Muscle layer of duodenum (tissue), 2 donors: ENCODE measurements at regions not wholly inside any gene's neighbourhood (a gene's known extent, or its start where the extent isn't known, plus 50 kb on each side); places are given as distances from the start of the nearest gene placed in this dataset.

Source experiments
- H3K27ac ChIP-seq: one replicate; pipeline ENCODE4 v1.7.0; 2013; ENCODE audit warnings: mild to moderate bottlenecking, low read length
- H3K27me3 ChIP-seq: one replicate; pipeline ENCODE4 v1.7.0; 2013; ENCODE audit warnings: low read depth, mild to moderate bottlenecking, control low read depth, low read length
- H3K36me3 ChIP-seq, 2 donors: one replicate each; pipeline ENCODE4 v1.7.0; 2013; ENCODE audit warnings: low read length in 2 of 2, control low read depth in 1 of 2, mild to moderate bottlenecking in 1 of 2; ENCODE audit not compliant: insufficient read depth in 2 of 2, control insufficient read depth in 1 of 2
- H3K4me1 ChIP-seq, 2 donors: one replicate each; pipeline ENCODE4 v1.7.0; 2013; ENCODE audit warnings: low read length in 2 of 2, mild to moderate bottlenecking in 2 of 2, control low read depth in 1 of 2, moderate library complexity in 1 of 2; ENCODE audit not compliant: insufficient read depth in 2 of 2, control insufficient read depth in 1 of 2
- H3K4me3 ChIP-seq, 2 donors: one replicate each; pipeline ENCODE4 v1.7.0; 2013; ENCODE audit warnings: low read length in 2 of 2, low read depth in 1 of 2, mild to moderate bottlenecking in 1 of 2
- H3K9me3 ChIP-seq, 2 donors: one replicate each; pipeline ENCODE4 v1.7.0; 2013; ENCODE audit warnings: low read length in 2 of 2, control low read depth in 1 of 2, mild to moderate bottlenecking in 1 of 2; ENCODE audit not compliant: control insufficient read depth in 1 of 2
- donor health status: healthy.

GRCh38 chr10:131660427-131660826 lies 240.4 kb upstream of the PPP2R2D start:
- Histone ChIP-seq H3K27me3 (no peaks in the 10 kb centered on the region), H3K4me3 (no peak overlapping the region), H3K4me1 (no peaks in the 10 kb centered on the region), H3K9me3 (peaks cover 0 to 6% of the 10 kb centered on the region in 2 donors), H3K27ac (no peak overlapping the region), H3K36me3 (no peaks in the 10 kb centered on the region)

GRCh38 chr10:131662851-131663250 lies 238.0 kb upstream of the PPP2R2D start:
- Histone ChIP-seq H3K4me3 (no peak overlapping the region), H3K9me3 (peaks cover 0 to 6% of the 10 kb centered on the region in 2 donors), H3K27ac (no peak overlapping the region), H3K27me3 (no peaks in the 10 kb centered on the region), H3K4me1 (no peaks in the 10 kb centered on the region), H3K36me3 (no peaks in the 10 kb centered on the region)

- H3K4me1 ChIP-seq, result no peaks in the 10 kb centered on the region
- H3K36me3 ChIP-seq, result no peaks in the 10 kb centered on the region
- no peaks in the 10 kb centered on the region for H3K27me3 ChIP-seq
- peaks cover 0 to 6% of the 10 kb centered on the region in 2 donors for H3K9me3 ChIP-seq
- H3K27ac ChIP-seq, result no peak overlapping the region
- no peak overlapping the region for H3K4me3 ChIP-seq
Observed at GRCh38 chr10:131663351-131663750, 237.5 kb upstream of the PPP2R2D start.

GRCh38 chr10:131666091-131666490 lies 234.7 kb upstream of the PPP2R2D start:
- H3K4me3 ChIP-seq, result no peak overlapping the region
- H3K36me3 ChIP-seq, result no peaks in the 10 kb centered on the region
- no peaks in the 10 kb centered on the region for H3K9me3 ChIP-seq
- no peaks in the 10 kb centered on the region for H3K27me3 ChIP-seq
- no peak overlapping the region for H3K27ac ChIP-seq
- no peaks in the 10 kb centered on the region for H3K4me1 ChIP-seq

- Histone ChIP-seq H3K9me3 (peaks cover 0 to 6% of the 10 kb centered on the region in 2 donors), H3K27me3 (no peaks in the 10 kb centered on the region), H3K4me1 (no peaks in the 10 kb centered on the region), H3K27ac (no peak overlapping the region), H3K36me3 (no peaks in the 10 kb centered on the region), H3K4me3 (no peak overlapping the region)
Observed at GRCh38 chr10:131667047-131667446, 233.8 kb upstream of the PPP2R2D start.

GRCh38 chr10:131667561-131667960 lies 233.2 kb upstream of the PPP2R2D start:
- no peak overlapping the region for H3K27ac ChIP-seq

GRCh38 chr10:131668903-131669302 lies 231.9 kb upstream of the PPP2R2D start:
- H3K27ac ChIP-seq, result no peak overlapping the region
- no peaks in the 10 kb centered on the region for H3K36me3 ChIP-seq
- H3K9me3 ChIP-seq, result peaks cover 0 to 7% of the 10 kb centered on the region in 2 donors
- no peak overlapping the region for H3K4me3 ChIP-seq
- no peaks in the 10 kb centered on the region for H3K4me1 ChIP-seq
- H3K27me3 ChIP-seq, result no peaks in the 10 kb centered on the region

More at GRCh38 chr10:131667561-131667960, 233.2 kb upstream of the PPP2R2D start:
- Histone ChIP-seq H3K36me3 (no peaks in the 10 kb centered on the region), H3K4me3 (no peak overlapping the region), H3K9me3 (peaks cover 0 to 7% of the 10 kb centered on the region in 2 donors), H3K4me1 (no peaks in the 10 kb centered on the region), H3K27me3 (no peaks in the 10 kb centered on the region)

GRCh38 chr10:131669838-131670237 lies 231.0 kb upstream of the PPP2R2D start:
- Histone ChIP-seq H3K27me3 (no peaks in the 10 kb centered on the region), H3K27ac (no peak overlapping the region), H3K9me3 (peaks cover 0 to 7% of the 10 kb centered on the region in 2 donors), H3K4me3 (no peak overlapping the region), H3K4me1 (no peaks in the 10 kb centered on the region), H3K36me3 (no peaks in the 10 kb centered on the region)

GRCh38 chr10:131670341-131670740 lies 230.5 kb upstream of the PPP2R2D start:
- H3K4me3 ChIP-seq, result no peak overlapping the region

GRCh38 chr10:131673396-131673795 lies 227.4 kb upstream of the PPP2R2D start:
- no peak overlapping the region for H3K27ac ChIP-seq
- no peaks in the 10 kb centered on the region for H3K27me3 ChIP-seq
- no peaks in the 10 kb centered on the region for H3K36me3 ChIP-seq
- no peak overlapping the region for H3K4me3 ChIP-seq
- H3K4me1 ChIP-seq, result no peaks in the 10 kb centered on the region
- H3K9me3 ChIP-seq, result peaks cover 0 to 7% of the 10 kb centered on the region in 2 donors

More at GRCh38 chr10:131670341-131670740, 230.5 kb upstream of the PPP2R2D start:
- Histone ChIP-seq H3K27ac (no peak overlapping the region), H3K27me3 (no peaks in the 10 kb centered on the region), H3K9me3 (peaks cover 0 to 7% of the 10 kb centered on the region in 2 donors), H3K4me1 (no peaks in the 10 kb centered on the region), H3K36me3 (no peaks in the 10 kb centered on the region)

- Histone ChIP-seq H3K36me3 (no peaks in the 10 kb centered on the region), H3K27ac (no peak overlapping the region), H3K9me3 (peaks cover 0 to 12% of the 10 kb centered on the region in 2 donors), H3K4me3 (no peak overlapping the region), H3K27me3 (no peaks in the 10 kb centered on the region), H3K4me1 (no peaks in the 10 kb centered on the region)
Observed at GRCh38 chr10:131674130-131674529, 226.7 kb upstream of the PPP2R2D start.

GRCh38 chr10:131675104-131675503 lies 225.7 kb upstream of the PPP2R2D start:
- Histone ChIP-seq H3K27me3 (no peaks in the 10 kb centered on the region), H3K4me3 (no peak overlapping the region), H3K4me1 (no peaks in the 10 kb centered on the region), H3K27ac (no peak overlapping the region), H3K9me3 (peaks cover 0 to 12% of the 10 kb centered on the region in 2 donors), H3K36me3 (no peaks in the 10 kb centered on the region)
